SK-N-SH treated with all-trans-retinoic acid at 6 μM for 48 hours (cell line): ENCODE measurements at regions not wholly inside any gene's neighbourhood (a gene's known extent, or its start where the extent isn't known, plus 50 kb on each side); places are given as distances from the start of the nearest gene placed in this dataset.

ENCODE experiments used
- BACH2 ChIP-seq: fragments of 250-450 bp; sonication (Bioruptor Pico); IDR thresholded peaks from 2 replicates; pipeline ENCODE4 v1.9.0; 2021; ENCODE audit warnings: mild to moderate bottlenecking, borderline replicate concordance
- CSDC2 ChIP-seq: fragments of 250-450 bp; sonication (Bioruptor Pico); IDR thresholded peaks from 2 replicates; pipeline ENCODE4 v1.5.0; 2020; ENCODE audit warnings: mild to moderate bottlenecking, moderate library complexity
- ESRRG ChIP-seq: fragments of 250-450 bp; sonication (Bioruptor Pico); IDR thresholded peaks from 2 replicates; pipeline ENCODE4 v1.6.1; 2021; ENCODE audit warnings: mild to moderate bottlenecking

GRCh38 chr6:139738801-139739455 lies 364.5 kb upstream of the CITED2 start:
- TF ChIP-seq ESRRG (CRISPR knock-in tag) (no peak), CSDC2 (CRISPR knock-in tag) (no peak), BACH2 (CRISPR knock-in tag) (no peak)
